ENCODE measurements at regions not wholly inside any gene's neighbourhood (a gene's known extent, or its start where the extent isn't known, plus 50 kb on each side); places are given as distances from the start of the nearest gene placed in this dataset.

DNA sequence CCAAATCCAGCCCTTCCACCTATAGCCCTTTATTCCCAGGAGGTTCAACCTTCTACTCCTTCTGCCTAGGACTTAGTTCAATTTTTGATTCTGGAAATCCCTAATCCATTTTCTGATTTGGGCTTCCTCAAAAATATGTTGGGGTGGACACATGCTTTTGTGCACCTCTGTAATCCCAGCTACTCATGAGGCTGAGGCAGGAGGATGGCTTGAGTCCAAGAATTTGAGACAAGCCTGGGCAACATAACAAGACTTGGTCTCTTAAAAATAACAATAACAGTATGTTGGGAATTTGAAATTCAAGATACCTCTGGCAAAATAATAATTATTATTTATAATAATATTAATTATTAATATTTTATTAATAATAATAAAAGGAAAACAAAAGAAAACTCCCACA is 188.7 kb upstream of the TLE4 start:
- in situ Hi-C loops (cut with MboI; ENCODE audit: low sequenced_read_pairs, unreplicated experiment): no loop called here
- TF ChIP-seq, protein P1, sequence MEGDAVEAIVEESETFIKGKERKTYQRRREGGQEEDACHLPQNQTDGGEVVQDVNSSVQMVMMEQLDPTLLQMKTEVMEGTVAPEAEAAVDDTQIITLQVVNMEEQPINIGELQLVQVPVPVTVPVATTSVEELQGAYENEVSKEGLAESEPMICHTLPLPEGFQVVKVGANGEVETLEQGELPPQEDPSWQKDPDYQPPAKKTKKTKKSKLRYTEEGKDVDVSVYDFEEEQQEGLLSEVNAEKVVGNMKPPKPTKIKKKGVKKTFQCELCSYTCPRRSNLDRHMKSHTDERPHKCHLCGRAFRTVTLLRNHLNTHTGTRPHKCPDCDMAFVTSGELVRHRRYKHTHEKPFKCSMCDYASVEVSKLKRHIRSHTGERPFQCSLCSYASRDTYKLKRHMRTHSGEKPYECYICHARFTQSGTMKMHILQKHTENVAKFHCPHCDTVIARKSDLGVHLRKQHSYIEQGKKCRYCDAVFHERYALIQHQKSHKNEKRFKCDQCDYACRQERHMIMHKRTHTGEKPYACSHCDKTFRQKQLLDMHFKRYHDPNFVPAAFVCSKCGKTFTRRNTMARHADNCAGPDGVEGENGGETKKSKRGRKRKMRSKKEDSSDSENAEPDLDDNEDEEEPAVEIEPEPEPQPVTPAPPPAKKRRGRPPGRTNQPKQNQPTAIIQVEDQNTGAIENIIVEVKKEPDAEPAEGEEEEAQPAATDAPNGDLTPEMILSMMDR (IDR thresholded peaks at IDR 0.05; ENCODE audit: borderline replicate concordance, control extremely low read depth, extremely low read depth, insufficient read depth, missing control alignments): no peak
- DNase-seq (ENCODE audit: low spot score): no peak

DNA sequence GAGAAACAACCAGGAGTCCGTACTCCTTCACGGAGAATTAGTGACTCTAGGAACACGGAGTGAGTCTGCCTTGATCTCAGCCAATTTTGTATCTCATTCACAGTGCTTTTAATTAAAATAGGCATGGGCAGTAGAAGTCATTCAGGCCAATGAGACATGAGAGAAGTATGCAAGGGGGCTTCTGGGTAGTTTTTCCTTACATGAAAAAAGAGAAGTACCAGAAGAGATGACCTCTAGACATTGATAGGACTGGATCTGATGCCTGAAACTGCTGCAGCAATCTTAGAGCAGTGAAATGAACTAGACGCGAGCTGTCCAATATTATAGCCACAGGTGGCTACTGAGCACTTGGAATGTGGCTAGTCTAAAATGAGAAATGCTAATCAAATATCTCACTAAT is 187.7 kb upstream of the TLE4 start:
- in situ Hi-C loops (cut with MboI; ENCODE audit: low sequenced_read_pairs, unreplicated experiment): no loop called here
- DNase-seq (ENCODE audit: low spot score): no peak
- TF ChIP-seq, protein P1 (IDR thresholded peaks at IDR 0.05; ENCODE audit: borderline replicate concordance, control extremely low read depth, extremely low read depth, insufficient read depth, missing control alignments): no peak

DNA sequence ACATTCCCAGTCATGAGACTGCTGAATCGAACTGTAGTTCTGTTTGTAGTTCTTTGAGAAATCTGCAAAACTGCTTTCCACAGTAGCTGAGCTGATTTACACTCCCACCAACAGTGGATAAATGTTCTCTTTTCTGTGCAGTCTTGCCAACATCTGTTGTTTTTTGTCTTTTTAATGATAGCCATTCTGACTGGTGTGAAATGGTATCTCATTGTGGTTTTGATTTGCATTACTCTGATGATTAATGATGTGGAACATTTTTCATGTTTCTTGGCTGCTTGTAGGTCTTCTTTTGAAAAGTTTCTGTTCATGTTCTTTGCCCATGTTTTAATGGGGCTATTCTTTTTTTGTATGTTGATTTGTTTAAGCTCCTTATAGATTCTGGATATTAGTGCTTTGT is 187.3 kb upstream of the TLE4 start:
- DNase-seq (ENCODE audit: low spot score): no peak
- TF ChIP-seq, protein P1 (IDR thresholded peaks at IDR 0.05; ENCODE audit: borderline replicate concordance, control extremely low read depth, extremely low read depth, insufficient read depth, missing control alignments): no peak
- in situ Hi-C loops (cut with MboI; ENCODE audit: low sequenced_read_pairs, unreplicated experiment): no loop called here

DNA sequence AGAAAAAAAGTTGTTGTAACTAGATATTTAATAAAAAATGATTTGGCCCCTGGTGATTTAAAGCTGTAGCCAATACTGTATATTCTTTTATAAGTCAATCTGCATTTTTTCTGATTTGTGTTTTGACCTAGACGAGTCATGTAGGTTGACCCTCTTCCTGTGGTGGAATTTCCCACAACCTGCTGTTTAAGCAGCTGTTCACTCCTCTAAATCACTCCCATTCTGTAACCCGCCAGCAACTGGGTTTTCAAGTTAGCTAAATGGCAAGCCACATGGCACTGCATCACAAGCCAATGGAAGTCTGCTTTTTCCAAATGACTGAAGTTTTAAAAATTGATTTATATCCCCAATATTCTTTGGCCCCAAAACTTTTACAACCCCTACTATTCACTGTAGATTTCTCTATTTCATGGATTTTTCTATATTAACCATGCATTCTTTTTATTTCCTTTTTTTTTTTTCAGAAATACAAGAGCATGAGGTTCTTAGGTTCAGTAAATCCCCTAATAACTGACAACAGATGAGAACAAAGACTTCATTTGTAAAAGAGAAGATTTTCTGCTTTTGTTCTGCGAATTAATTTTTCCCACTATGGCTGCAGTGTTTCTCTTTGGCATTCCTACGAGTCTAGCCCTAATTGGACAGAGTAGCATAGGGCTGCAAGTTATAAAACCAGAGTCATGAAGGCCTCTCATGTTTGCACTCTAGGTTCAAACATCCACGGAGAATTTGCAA is 184.5 kb upstream of the TLE4 start:
- DNase-seq (ENCODE audit: low spot score): no peak
- in situ Hi-C loops (cut with MboI; ENCODE audit: low sequenced_read_pairs, unreplicated experiment): no loop called here
- TF ChIP-seq, protein P1 (IDR thresholded peaks at IDR 0.05; ENCODE audit: borderline replicate concordance, control extremely low read depth, extremely low read depth, insufficient read depth, missing control alignments): no peak

DNA sequence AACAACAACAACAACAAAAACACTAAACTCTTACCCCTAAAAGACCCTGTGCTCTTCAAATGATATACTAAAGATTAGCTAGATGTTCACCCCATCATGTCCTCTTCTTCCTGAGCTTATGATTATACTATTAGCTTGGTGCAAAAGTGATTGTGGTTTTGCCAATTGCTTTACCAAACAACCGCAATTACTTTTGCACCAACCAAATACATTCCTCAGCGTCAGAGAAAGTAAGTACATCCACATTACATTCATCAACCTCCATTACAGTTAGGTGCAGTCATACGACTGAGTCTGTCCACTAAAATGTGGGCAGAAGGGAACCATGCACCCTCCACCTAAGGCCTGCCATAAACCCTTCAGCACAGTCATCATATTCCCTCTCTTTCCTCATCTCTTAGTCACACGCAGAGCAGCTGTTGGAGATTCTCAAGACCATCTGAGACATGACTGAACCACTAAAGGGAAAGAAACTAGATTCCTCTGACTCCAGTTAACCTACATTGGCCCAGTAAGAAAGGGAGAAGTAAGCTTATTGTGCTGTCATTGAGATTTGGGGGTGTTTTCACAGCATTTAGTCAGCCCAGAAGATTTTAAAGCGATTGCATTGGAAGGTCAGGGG is 181.6 kb upstream of the TLE4 start:
- in situ Hi-C loops (cut with MboI; ENCODE audit: low sequenced_read_pairs, unreplicated experiment): no loop called here
- TF ChIP-seq, protein P1 (IDR thresholded peaks at IDR 0.05; ENCODE audit: borderline replicate concordance, control extremely low read depth, extremely low read depth, insufficient read depth, missing control alignments): no peak
- no peak for DNase-seq (ENCODE audit: low spot score)

DNA sequence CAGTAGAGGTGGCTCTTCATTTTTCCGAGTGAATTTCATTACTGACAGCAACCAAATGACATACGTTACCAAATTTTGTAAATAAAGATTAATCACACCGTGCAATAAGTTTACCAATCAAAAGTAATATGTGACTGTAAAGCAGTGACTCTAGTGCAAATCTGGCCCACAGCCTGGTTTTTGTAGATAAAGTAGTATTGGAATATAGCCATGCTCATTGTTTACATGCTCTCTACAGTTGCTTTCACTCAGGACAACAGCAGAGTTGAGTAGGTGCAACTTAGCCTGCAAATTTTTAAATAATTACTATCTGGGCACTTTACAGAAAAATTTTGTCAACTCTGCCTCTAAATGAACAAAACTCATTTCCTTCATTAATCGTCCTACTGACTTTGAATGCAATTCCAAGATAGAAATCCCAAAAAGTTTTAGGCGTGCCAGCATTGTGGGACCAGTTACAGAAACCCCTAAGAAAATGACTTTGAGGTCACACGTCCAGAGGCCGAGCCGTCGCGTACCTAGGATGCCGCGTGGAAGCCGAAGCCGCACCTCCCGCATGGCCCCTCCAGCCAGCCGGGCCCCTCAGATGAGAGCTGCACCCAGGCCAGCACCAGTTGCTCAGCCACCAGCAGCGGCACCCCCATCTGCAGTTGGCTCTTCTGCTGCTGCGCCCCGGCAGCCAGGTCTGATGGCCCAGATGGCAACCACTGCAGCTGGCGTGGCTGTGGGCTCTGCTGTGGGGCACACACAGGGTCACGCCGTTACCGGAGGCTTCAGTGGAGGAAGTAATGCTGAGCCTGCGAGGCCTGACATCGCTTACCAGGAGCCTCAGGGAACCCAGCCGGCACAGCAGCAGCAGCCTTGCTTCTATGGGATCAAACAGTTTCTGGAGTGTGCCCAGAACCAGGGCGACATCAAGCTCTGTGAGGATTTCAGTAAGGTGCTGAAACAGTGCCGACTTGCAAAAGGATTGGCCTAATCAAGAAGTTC is 180.7 kb upstream of the TLE4 start:
- in situ Hi-C loops (cut with MboI; ENCODE audit: low sequenced_read_pairs, unreplicated experiment): no loop called here
- no peak for DNase-seq (ENCODE audit: low spot score)
- TF ChIP-seq, protein P1 (IDR thresholded peaks at IDR 0.05; ENCODE audit: borderline replicate concordance, control extremely low read depth, extremely low read depth, insufficient read depth, missing control alignments): no peak
